ENCODE measurements at regions not wholly inside any gene's neighbourhood (a gene's known extent, or its start where the extent isn't known, plus 50 kb on each side); places are given as distances from the start of the nearest gene placed in this dataset.
"Not testable (repeated sequence)": the region's sequence is repeated elsewhere in the genome, so short reads cannot be mapped to it uniquely, and the experiment has no call there.

DNA sequence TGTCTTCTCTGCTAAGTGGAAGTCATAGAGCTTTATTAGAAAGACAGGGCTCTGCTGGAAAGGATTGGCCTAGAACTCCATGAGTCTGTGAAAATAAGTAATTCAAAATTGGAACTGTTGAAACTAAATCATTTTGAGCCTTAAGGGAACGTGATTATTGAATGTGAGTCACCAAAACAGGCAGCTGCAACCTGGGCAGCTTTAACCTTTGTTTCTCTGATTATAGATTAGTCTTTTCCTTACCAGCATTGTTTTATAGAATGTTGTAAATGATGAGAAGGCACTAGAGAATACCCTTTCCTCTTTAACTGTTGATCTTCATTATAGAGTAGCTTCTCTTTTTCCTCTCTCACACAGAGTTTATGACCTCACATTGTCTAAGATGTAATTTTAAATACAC lies 638.8 kb upstream of the SLITRK6 start:
- Mint-ChIP-seq H3K4me3 (no peak overlapping the region), H3K4me1 (ENCODE audit: low read depth) (no peaks in the 10 kb centered on the region), H3K36me3 (no peaks in the 10 kb centered on the region), H3K27ac (no peak overlapping the region), H3K9me3 (peaks cover 9% of the 10 kb centered on the region), H3K27me3 (no peaks in the 10 kb centered on the region)
- intact Hi-C loops (cut with micrococcal nuclease): no loop called here
- ChIA-PET CTCF (no interaction called here), POLR2A (no interaction called here)
- no peak for DNase-seq

DNA sequence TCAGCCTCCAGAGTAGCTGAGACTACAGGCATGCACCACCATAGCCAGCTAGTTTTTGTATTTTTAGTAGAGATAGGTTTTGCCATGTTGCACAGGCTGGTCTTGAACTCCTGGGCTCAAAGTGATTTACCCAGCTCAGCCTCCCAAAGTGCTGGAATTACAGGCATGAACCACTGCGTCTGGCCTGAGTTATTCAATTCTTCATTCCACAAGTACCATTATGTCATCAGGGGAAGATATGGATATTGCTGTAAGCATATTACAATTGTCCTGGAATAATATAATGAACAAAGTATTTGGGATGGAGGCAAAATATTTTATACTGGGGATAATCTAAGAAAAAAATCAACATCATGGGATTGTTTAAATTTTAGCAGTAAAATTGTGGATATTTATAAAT lies 646.0 kb upstream of the SLITRK6 start:
- no peaks in the 10 kb centered on the region for H3K27me3 Mint-ChIP-seq
- ChIA-PET POLR2A (no interaction called here), CTCF (no interaction called here)
- no peaks in the 10 kb centered on the region for H3K36me3 Mint-ChIP-seq
- no peak overlapping the region for H3K27ac Mint-ChIP-seq
- intact Hi-C loops (cut with micrococcal nuclease): no loop called here
- H3K4me1 Mint-ChIP-seq (ENCODE audit: low read depth): no peaks in the 10 kb centered on the region
- DNase-seq: no peak
- H3K9me3 Mint-ChIP-seq: peaks cover 3% of the 10 kb centered on the region
- H3K4me3 Mint-ChIP-seq: no peak overlapping the region

DNA sequence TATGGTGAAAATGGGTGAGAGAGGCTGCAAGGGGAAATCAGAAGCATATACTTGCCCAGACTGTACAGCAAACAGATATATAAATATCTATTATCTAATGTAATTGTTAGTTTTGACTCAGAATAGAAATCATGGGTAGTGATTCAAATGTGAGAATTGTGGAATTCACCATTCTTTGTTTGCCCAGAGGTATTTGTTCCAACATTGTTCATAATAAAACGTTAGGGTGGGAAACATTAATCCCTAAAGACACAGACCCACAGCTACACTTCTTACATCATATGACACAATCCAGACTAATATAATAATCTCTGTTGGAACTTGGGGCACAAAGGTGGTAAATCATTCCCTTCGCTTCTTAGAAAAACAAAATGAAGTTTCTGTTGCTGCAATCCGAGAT lies 646.5 kb upstream of the SLITRK6 start:
- POLR2A ChIA-PET: no interaction called here
- H3K9me3 Mint-ChIP-seq: peaks cover 3% of the 10 kb centered on the region
- CTCF ChIA-PET: no interaction called here
- H3K4me1 Mint-ChIP-seq (ENCODE audit: low read depth): no peaks in the 10 kb centered on the region
- H3K4me3 Mint-ChIP-seq: no peak overlapping the region
- H3K27ac Mint-ChIP-seq: no peak overlapping the region
- intact Hi-C loops (cut with micrococcal nuclease): no loop called here
- no peak for DNase-seq
- H3K27me3 Mint-ChIP-seq: no peaks in the 10 kb centered on the region
- H3K36me3 Mint-ChIP-seq: no peaks in the 10 kb centered on the region

DNA sequence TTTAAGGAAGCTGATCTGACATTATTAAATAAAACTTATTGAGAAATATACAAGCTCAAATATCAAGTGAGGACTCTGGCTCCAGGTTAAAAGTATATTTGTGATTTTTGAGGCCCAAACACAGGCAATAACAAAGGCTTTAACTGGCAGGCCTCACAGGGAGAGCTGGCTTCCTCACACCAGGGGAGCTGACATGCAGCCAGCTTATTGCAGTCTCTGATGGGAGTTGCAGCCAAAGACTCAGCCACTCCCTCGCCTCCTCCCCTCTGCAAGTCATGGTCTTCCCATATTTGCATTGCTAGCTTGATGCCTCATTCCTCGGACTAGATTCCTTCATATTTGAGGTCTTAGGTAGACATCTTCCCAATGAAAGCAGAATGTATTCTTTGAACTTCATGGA lies 647.1 kb upstream of the SLITRK6 start:
- Mint-ChIP-seq H3K9me3 (peaks cover 3% of the 10 kb centered on the region), H3K27ac (no peak overlapping the region), H3K4me1 (ENCODE audit: low read depth) (no peaks in the 10 kb centered on the region), H3K27me3 (no peaks in the 10 kb centered on the region), H3K4me3 (no peak overlapping the region), H3K36me3 (no peaks in the 10 kb centered on the region)
- no peak for DNase-seq
- ChIA-PET CTCF (no interaction called here), POLR2A (no interaction called here)
- intact Hi-C loops (cut with micrococcal nuclease): no loop called here

DNA sequence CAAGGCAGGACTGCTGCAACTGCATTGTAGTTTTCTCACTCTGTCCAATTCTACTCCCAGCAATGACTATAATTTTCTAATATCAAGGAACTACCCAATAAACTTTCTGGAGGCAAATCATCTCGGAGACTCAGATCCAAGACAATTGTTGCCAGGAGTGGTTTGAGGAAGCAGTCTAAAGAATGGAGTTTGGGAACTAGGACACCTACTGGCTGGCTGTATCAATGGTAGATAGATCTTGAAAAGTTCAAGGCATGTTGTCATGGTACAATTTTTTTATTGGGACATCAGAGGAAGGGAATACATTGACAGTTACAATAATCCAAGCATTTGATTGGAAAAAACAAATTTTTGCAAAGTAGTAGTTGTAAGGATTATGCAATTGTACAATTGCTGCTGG lies 648.3 kb upstream of the SLITRK6 start:
- Mint-ChIP-seq H3K4me3 (no peak overlapping the region), H3K27me3 (no peaks in the 10 kb centered on the region), H3K4me1 (ENCODE audit: low read depth) (no peaks in the 10 kb centered on the region), H3K36me3 (no peaks in the 10 kb centered on the region), H3K27ac (no peak overlapping the region), H3K9me3 (peaks cover 5% of the 10 kb centered on the region)
- intact Hi-C loops (cut with micrococcal nuclease): no loop called here
- POLR2A ChIA-PET: no interaction called here
- CTCF ChIA-PET: no interaction called here
- DNase-seq: no peak

DNA sequence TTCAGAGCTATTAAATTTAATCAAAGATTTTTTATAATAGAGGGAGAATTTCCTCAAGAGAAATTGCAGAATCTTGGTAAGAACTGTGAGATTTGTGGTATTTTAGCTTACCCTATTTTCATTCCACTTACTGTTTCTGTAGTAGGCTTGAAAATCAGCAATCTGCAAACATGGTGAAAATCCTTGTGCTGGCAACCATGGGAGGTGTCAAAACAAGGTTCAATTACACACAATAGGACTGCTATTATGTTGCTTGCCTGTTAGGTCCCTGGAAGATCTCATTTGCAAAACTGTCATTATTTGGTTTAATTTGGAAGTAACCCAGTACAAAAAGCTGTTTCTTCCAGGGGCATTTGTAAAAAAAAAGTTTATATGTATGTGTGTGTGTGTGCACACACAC lies 662.8 kb upstream of the SLITRK6 start:
- H3K4me1 Mint-ChIP-seq (ENCODE audit: low read depth): no peaks in the 10 kb centered on the region
- ChIA-PET POLR2A (no interaction called here), CTCF (no interaction called here)
- H3K9me3 Mint-ChIP-seq: no peaks in the 10 kb centered on the region
- no peaks in the 10 kb centered on the region for H3K27me3 Mint-ChIP-seq
- H3K27ac Mint-ChIP-seq: no peak overlapping the region
- no peak for DNase-seq
- H3K4me3 Mint-ChIP-seq: no peak overlapping the region
- no peaks in the 10 kb centered on the region for H3K36me3 Mint-ChIP-seq
- intact Hi-C loops (cut with micrococcal nuclease): no loop called here

DNA sequence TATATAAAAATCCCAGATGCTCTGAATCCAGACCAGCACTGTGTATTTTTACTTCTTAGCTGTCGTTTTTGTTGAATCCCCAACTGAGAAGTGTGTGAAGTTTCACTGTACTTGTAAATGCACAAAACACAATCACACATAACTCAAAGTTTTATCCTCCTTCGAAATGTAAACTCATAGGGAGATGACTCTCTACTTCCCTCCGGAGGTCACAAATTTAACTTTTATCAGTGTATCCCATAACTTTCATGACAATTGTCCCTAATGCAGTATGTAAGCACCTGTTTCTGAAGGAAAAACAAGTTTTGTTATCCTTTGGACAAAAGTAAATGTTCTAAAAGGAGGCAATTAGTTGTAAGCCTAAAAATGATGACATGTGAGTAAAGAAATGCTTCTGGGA lies 665.0 kb upstream of the SLITRK6 start:
- intact Hi-C loops (cut with micrococcal nuclease): no loop called here
- H3K36me3 Mint-ChIP-seq: no peaks in the 10 kb centered on the region
- no peaks in the 10 kb centered on the region for H3K4me1 Mint-ChIP-seq (ENCODE audit: low read depth)
- no peak for DNase-seq
- no peak overlapping the region for H3K4me3 Mint-ChIP-seq
- ChIA-PET CTCF (no interaction called here), POLR2A (no interaction called here)
- H3K27ac Mint-ChIP-seq: no peak overlapping the region
- no peaks in the 10 kb centered on the region for H3K27me3 Mint-ChIP-seq
- peaks cover 3% of the 10 kb centered on the region for H3K9me3 Mint-ChIP-seq

DNA sequence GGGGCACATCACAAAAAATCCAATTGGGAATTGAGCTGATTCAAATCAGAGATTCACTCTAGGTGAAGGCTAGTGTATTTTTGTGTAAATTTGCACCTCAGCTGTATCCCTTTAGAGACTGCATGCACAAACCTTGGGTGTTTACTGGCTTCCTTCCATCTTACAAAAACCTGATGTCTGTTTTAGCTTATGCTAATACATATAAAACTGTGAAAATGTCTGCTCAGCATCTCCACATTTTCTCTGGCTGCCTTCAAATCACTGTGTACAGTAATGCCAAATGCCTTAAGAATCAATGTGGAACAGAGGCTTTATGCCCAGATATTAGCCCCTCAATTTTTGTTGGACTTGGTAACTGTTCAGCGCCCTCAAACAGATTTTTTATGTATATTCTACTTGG lies 675.8 kb upstream of the SLITRK6 start:
- intact Hi-C loops (cut with micrococcal nuclease): no loop called here
- no peak overlapping the region for H3K27ac Mint-ChIP-seq
- H3K27me3 Mint-ChIP-seq: no peaks in the 10 kb centered on the region
- ChIA-PET POLR2A (no interaction called here), CTCF (no interaction called here)
- H3K36me3 Mint-ChIP-seq: no peaks in the 10 kb centered on the region
- H3K9me3 Mint-ChIP-seq: peaks cover 12% of the 10 kb centered on the region
- no peak for DNase-seq
- no peak overlapping the region for H3K4me3 Mint-ChIP-seq
- H3K4me1 Mint-ChIP-seq (ENCODE audit: low read depth): no peaks in the 10 kb centered on the region

DNA sequence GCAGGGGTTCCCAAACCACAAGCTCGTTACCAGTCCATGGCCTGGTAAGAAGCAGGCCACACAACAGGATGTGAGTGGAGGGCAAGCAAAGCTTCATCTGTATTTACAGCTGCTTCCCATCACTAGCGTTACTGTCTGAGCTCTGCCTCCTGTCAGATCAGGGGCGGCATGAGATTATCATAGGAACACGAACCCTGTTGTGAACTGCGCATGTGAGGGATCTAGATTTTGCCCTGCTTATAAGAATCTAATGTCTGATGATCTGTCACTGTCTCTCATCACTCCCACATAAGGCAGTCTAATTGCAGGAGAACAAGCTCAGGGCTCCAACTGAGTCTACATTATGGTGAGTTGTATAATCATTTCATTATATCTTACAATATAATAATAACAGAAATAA lies 677.4 kb upstream of the SLITRK6 start:
- H3K4me3 Mint-ChIP-seq: no peak overlapping the region
- H3K36me3 Mint-ChIP-seq: no peaks in the 10 kb centered on the region
- no peaks in the 10 kb centered on the region for H3K4me1 Mint-ChIP-seq (ENCODE audit: low read depth)
- no peaks in the 10 kb centered on the region for H3K27me3 Mint-ChIP-seq
- H3K27ac Mint-ChIP-seq: no peak overlapping the region
- CTCF ChIA-PET: no interaction called here
- intact Hi-C loops (cut with micrococcal nuclease): no loop called here
- peaks cover 8% of the 10 kb centered on the region for H3K9me3 Mint-ChIP-seq
- POLR2A ChIA-PET: no interaction called here
- no peak for DNase-seq

DNA sequence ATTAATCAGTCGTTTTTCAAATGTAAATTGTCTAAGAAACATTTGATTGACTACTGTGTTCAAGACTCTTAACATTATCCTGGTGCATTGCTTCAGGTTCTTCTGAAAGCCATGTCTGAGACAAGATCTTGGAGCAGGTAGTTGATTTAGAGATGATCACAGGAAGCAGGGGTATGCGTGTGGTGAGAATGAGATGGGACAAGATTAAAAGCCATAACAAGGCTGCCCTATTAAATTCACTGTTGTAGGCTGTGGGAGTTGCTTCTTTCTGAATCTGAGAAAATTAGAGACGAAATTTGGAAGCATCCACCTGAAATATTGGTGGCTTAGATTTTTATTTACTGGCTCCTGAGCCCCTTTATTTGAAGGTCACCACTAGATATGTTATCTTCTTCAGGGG lies 687.4 kb upstream of the SLITRK6 start:
- Mint-ChIP-seq H3K27ac (no peak overlapping the region), H3K9me3 (peaks cover 9% of the 10 kb centered on the region), H3K4me3 (no peak overlapping the region), H3K36me3 (no peaks in the 10 kb centered on the region), H3K4me1 (ENCODE audit: low read depth) (no peaks in the 10 kb centered on the region), H3K27me3 (no peaks in the 10 kb centered on the region)
- intact Hi-C loops (cut with micrococcal nuclease): no loop called here
- no peak for DNase-seq
- CTCF ChIA-PET: no interaction called here
- POLR2A ChIA-PET: no interaction called here

DNA sequence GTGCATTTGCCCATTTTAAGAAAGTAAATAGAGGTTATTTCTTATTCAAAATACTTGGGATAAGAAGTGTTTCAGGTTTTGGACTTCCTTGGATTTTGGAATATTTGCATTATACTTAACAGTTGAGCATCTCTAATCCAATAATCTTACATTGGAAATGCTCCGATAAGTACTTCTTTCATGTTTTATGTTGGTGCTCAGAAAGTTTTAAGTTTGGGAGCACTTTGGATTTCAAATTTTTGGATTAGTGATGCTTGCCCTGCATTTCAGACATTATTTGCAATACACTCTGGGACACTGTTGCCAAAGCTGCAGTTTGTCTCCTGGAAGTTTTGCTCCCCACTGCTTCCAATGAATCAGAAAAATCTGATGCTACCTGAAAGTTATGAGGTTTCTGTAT lies 691.9 kb upstream of the SLITRK6 start:
- H3K36me3 Mint-ChIP-seq: no peaks in the 10 kb centered on the region
- POLR2A ChIA-PET: no interaction called here
- CTCF ChIA-PET: no interaction called here
- intact Hi-C loops (cut with micrococcal nuclease): no loop called here
- H3K9me3 Mint-ChIP-seq: peaks cover 2% of the 10 kb centered on the region
- DNase-seq: no peak
- no peaks in the 10 kb centered on the region for H3K27me3 Mint-ChIP-seq
- H3K4me3 Mint-ChIP-seq: no peak overlapping the region
- H3K27ac Mint-ChIP-seq: no peak overlapping the region
- no peaks in the 10 kb centered on the region for H3K4me1 Mint-ChIP-seq (ENCODE audit: low read depth)

DNA sequence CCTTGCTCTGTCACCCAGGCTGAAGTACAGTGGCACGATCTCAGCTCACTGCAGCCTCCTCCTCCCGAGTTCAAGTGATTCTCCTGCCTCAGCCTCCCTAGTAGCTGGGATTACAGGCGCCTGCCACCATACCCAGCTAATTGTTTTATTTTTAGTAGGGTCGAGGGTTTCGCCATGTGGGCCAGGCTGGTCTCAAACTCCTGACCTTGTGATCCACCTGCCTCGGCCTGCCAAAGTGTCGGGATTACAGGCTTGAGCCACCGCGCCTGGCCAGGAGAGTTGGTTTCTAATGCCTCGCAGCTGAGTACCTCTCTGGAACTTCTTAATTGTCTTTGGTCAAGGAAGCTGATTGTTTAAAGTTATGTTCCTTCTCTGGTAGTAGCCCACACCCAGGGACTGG lies 702.7 kb upstream of the SLITRK6 start:
- not testable (repeated sequence) for H3K27ac Mint-ChIP-seq, DNase-seq, H3K27me3 Mint-ChIP-seq

DNA sequence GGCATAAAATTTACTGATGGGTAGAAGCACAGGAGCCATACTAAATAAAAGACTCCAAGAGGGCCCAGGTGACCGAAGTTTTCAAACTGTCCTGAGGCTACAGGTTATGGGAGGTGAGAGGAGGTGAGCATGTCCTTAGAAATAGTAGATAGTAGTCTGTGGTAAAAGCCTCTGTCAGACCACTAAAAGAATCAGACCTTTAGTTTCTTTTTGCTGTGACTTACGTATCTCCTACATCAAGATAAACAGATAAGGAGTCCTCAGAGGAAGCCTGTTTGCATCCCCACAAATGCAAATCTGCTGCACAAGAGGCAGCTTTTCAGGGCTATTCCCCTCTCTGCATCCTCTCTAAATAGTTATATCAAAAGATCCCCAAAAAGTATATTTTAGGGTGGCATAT lies 711.6 kb upstream of the SLITRK6 start:
- H3K4me3 Mint-ChIP-seq: no peak overlapping the region
- H3K27me3 Mint-ChIP-seq: no peaks in the 10 kb centered on the region
- H3K36me3 Mint-ChIP-seq: no peaks in the 10 kb centered on the region
- H3K9me3 Mint-ChIP-seq: peaks cover 20% of the 10 kb centered on the region
- no peak for DNase-seq
- H3K4me1 Mint-ChIP-seq (ENCODE audit: low read depth): no peaks in the 10 kb centered on the region
- intact Hi-C loops (cut with micrococcal nuclease): no loop called here
- CTCF ChIA-PET: no interaction called here
- POLR2A ChIA-PET: no interaction called here
- no peak overlapping the region for H3K27ac Mint-ChIP-seq

More for the DNA sequence above, 702.7 kb upstream of the SLITRK6 start:
- H3K4me3 Mint-ChIP-seq; H3K9me3 Mint-ChIP-seq; H3K36me3 Mint-ChIP-seq; POLR2A ChIA-PET; intact Hi-C loops (cut with micrococcal nuclease); CTCF ChIA-PET; H3K4me1 Mint-ChIP-seq (ENCODE audit: low read depth): not testable (repeated sequence)

DNA sequence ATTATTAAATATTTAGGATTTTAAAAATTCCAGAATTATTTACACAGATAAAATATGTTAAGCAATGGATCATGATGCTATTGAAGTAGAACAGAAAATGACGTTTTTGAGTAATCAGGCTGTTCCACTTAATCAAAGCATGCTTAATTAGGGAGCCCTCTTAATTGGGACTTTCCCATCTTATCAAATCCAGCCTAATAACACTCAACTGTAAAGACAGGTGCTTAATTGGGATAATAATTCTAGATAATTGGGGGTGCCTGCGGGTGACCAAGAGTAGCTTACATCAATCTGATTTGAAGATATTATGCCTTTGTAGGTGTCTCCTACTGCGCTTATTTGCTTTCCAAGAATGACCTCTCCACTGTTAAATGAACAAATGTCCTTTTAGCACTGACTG lies 742.2 kb upstream of the SLITRK6 start:
- intact Hi-C loops (cut with micrococcal nuclease): no loop called here
- Mint-ChIP-seq H3K9me3 (peaks cover 5% of the 10 kb centered on the region), H3K27ac (no peak overlapping the region), H3K27me3 (no peaks in the 10 kb centered on the region), H3K36me3 (no peaks in the 10 kb centered on the region), H3K4me1 (ENCODE audit: low read depth) (no peaks in the 10 kb centered on the region), H3K4me3 (no peak overlapping the region)
- no peak for DNase-seq
- ChIA-PET CTCF (no interaction called here), POLR2A (no interaction called here)

Measured in activated CD4-positive, alpha-beta memory T cell treated with anti-CD3 and anti-CD28 coated beads for 36 hours (primary cell).